ENCODE measurements at regions not wholly inside any gene's neighbourhood (a gene's known extent, or its start where the extent isn't known, plus 50 kb on each side); places are given as distances from the start of the nearest gene placed in this dataset.

- TF ChIP-seq NFAT5 (CRISPR knock-in tag; IDR thresholded peaks at IDR 0.05) (no peak), ZNF570 (CRISPR knock-in tag; IDR thresholded peaks at IDR 0.05; ENCODE audit: borderline replicate concordance) (no peak)
These were observed 78.5 kb upstream of the BHLHE23 start (continued) for GRCh38 chr20:63085151-63085861.

GRCh38 chr20:63084563-63084927, 77.8 kb upstream of the BHLHE23 start:
- H3K4me2 ChIP-seq (ENCODE audit: low read depth, low read length) = peak overlapping the region; percentile 80
- TF ChIP-seq ATF7 (IDR thresholded peaks at IDR 0.05) (no peak), ATF7 (CRISPR knock-in tag; IDR thresholded peaks at IDR 0.05) (0 out of 2 replicates have a peak, but pooled peaks have one; percentile 50), ZNF639 (CRISPR knock-in tag; conservative IDR thresholded peaks at IDR 0.05) (no peak), ZNF34 (CRISPR knock-in tag; IDR thresholded peaks at IDR 0.05; ENCODE audit: borderline replicate concordance) (0 out of 2 replicates have a peak, but pooled peaks have one; percentile 50), TBX2 (CRISPR knock-in tag; IDR thresholded peaks at IDR 0.05; ENCODE audit: borderline replicate concordance) (0 out of 2 replicates have a peak, but pooled peaks have one; percentile 2), EEA1 (CRISPR knock-in tag; IDR thresholded peaks at IDR 0.05; ENCODE audit: borderline replicate concordance) (no peak), NRL (CRISPR knock-in tag; IDR thresholded peaks at IDR 0.05; ENCODE audit: borderline replicate concordance) (0 out of 2 replicates have a peak, but pooled peaks have one; percentile 31), MXI1 (IDR thresholded peaks at IDR 0.05; ENCODE audit: borderline replicate concordance, low read depth, low read length) (0 out of 3 replicates have a peak, but pooled peaks have one; percentile 19), MYC (CRISPR knock-in tag; IDR thresholded peaks at IDR 0.05; ENCODE audit: borderline replicate concordance) (peak; percentile 3; the same call in 1 of the 2 replicates), ZFX (CRISPR knock-in tag; IDR thresholded peaks at IDR 0.05; ENCODE audit: low read depth) (peak; percentile 3; the same call in 1 of the 2 replicates), TRIM24 (CRISPR knock-in tag; IDR thresholded peaks at IDR 0.05) (no peak), FOXC1 (CRISPR knock-in tag; IDR thresholded peaks at IDR 0.05; ENCODE audit: borderline replicate concordance) (peak; percentile 6; the same call in 1 of the 2 replicates), ZNF224 (CRISPR knock-in tag; IDR thresholded peaks at IDR 0.05) (0 out of 2 replicates have a peak, but pooled peaks have one; percentile 20), ZNF451 (CRISPR knock-in tag; IDR thresholded peaks at IDR 0.05) (0 out of 2 replicates have a peak, but pooled peaks have one; percentile 35)

More at GRCh38 chr20:63084563-63084927, 77.8 kb upstream of the BHLHE23 start:
- no peaks in the 10 kb centered on the region for H3K9me3 ChIP-seq (ENCODE audit: low read length)
- H3K9ac ChIP-seq (ENCODE audit: insufficient read depth, low read depth, low read length) = no peak overlapping the region
- FAIRE-seq (no peak), ATAC-seq (peak; percentile 24), DNase-seq (ENCODE audit: low spot score) (no peak)
- peaks cover 14% of the 10 kb centered on the region; the same call in 1 of the 2 replicates for H4K20me1 ChIP-seq (ENCODE audit: insufficient read depth, low read length)
- H2AFZ ChIP-seq (ENCODE audit: low read length) = no peak overlapping the region
- peaks cover 24% of the 10 kb centered on the region for H3K4me1 ChIP-seq (ENCODE audit: insufficient read depth, low read length)
- H3K79me2 ChIP-seq (ENCODE audit: insufficient read depth, low read length) = no peaks in the 10 kb centered on the region
- BruUV-seq (replicated peaks) = no TSS peak
- H3K4me3 ChIP-seq (replicated peaks in 1 of 3; ENCODE audit: insufficient read depth in 1 of 3, low read depth in 2 of 3, low read length in 3 of 3) = peak overlapping the region in 1 of 3 experiments; percentile 59; a peak in 3 of 6 replicates
- CTCF ChIA-PET (ENCODE audit: low intra/inter-chr PET ratio, low total read pairs) = no interaction called here
- POLR2A ChIA-PET = no interaction called here
- H3K27me3 ChIP-seq (ENCODE audit: control insufficient read depth in 1 of 2, insufficient read depth in 2 of 2, low read length in 2 of 2) = peaks cover 34 to 71% of the 10 kb centered on the region in 2 experiments
- in situ Hi-C loops (cut with HindIII; ENCODE audit: extremely low pct_ligation_motif_present, low pct_unique_long_range_greater_than_20kb) (no loop called here), intact Hi-C loops (cut with micrococcal nuclease; ENCODE audit: unreplicated experiment) (no loop called here)
- H3K36me3 ChIP-seq (replicated peaks in 1 of 2; ENCODE audit: control insufficient read depth in 1 of 2, insufficient read depth in 2 of 2, low read length in 2 of 2) = no peaks in the 10 kb centered on the region
- no peak overlapping the region for H3K27ac ChIP-seq (ENCODE audit: extremely low read length, insufficient read depth, low read length)
- WGBS (ENCODE audit: low lambda C conversion rate) = 9% methylated on average over 14 of the region's 15 CpGs

All from HepG2 (cell line).